Activated naive CD8-positive, alpha-beta T cell treated with anti-CD3 and anti-CD28 coated beads, Interleukin-2, amount 10 ng/mL, durations not matched to agents 7 days and 5 days (primary cell): ENCODE measurements at regions not wholly inside any gene's neighbourhood (a gene's known extent, or its start where the extent isn't known, plus 50 kb on each side); places are given as distances from the start of the nearest gene placed in this dataset.

Source experiments
- ATAC-seq: fragments of 150-1000 bp; cut with Tn5 transposase; one replicate; pipeline ENCODE4 v1.10.0; 2021; ENCODE audit warnings: low read depth, moderate library complexity
- POLR2A ChIA-PET: fragments of 350-600 bp; sonication (Branson Sonifier 250); formaldehyde crosslinking; loops from one replicate; lab custom pipeline; 2021; ENCODE audit warnings: antibody characterized with exemption; lab: Charles Lee
- DNase-seq: peaks from one replicate; pipeline ENCODE4 v3.0.0; 2021
- H3K27ac Mint-ChIP-seq: one replicate; pipeline ENCODE4 v1.8.0; 2022; ENCODE audit warnings: mild to moderate bottlenecking, mixed read lengths
- H3K27me3 Mint-ChIP-seq: one replicate; pipeline ENCODE4 v1.8.0; 2022; ENCODE audit warnings: mild to moderate bottlenecking, moderate library complexity, mixed read lengths
- H3K36me3 Mint-ChIP-seq: one replicate; pipeline ENCODE4 v1.8.0; 2021; ENCODE audit warnings: mild to moderate bottlenecking, mixed read lengths
- H3K4me1 Mint-ChIP-seq: one replicate; pipeline ENCODE4 v1.8.0; 2021; ENCODE audit warnings: mixed read lengths
- H3K4me3 Mint-ChIP-seq: one replicate; pipeline ENCODE4 v1.8.0; 2022; ENCODE audit warnings: mild to moderate bottlenecking, moderate library complexity, mixed read lengths
- H3K9me3 Mint-ChIP-seq: one replicate; pipeline ENCODE4 v1.8.0; 2021; ENCODE audit warnings: mixed read lengths

DNA sequence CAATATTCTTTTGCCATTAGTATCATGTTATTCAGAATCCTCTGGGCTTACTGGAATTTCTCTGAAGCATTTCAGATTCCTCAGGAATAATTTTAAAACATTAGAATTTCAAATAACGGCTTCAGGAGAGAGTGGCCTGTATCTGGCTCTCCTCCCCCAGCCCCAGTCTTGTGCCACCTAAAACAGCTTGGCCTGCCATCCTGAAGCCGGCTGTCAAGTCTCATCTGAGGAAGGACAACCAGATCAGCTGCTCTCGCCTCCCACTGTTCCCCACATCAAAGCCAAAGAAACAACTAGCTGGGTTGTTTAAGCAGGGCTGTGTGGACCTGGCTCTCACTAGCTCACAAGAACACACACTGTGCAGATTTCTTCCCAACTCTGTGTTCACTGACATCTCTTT, 178.2 kb downstream of the FGFR2 start:
- no peaks in the 10 kb centered on the region for H3K4me1 Mint-ChIP-seq
- DNase-seq (no peak), ATAC-seq (no peak)
- H3K4me3 Mint-ChIP-seq = no peak overlapping the region
- POLR2A ChIA-PET = no interaction called here
- H3K27me3 Mint-ChIP-seq = no peaks in the 10 kb centered on the region
- H3K36me3 Mint-ChIP-seq = no peaks in the 10 kb centered on the region
- no peak overlapping the region for H3K27ac Mint-ChIP-seq
- H3K9me3 Mint-ChIP-seq = peaks cover 2% of the 10 kb centered on the region

DNA sequence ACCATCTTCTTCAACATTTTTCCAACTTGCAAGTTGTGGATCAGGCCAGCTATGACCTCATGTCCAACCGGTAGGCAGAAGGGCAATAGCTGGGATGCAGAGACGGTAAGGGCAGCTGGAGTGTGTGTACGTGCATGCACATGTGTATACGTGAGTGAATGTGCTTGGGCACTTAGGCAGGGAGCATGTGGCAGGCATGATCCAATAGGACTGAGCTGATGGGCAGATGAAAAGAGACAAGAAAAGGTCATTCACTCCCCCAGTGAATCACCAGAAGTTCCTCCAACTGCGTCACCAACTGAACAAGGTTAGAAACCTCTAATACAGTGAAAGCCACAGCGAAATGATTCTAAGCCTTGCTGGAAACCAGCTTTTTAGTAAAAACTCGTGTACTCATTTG, 176.1 kb downstream of the FGFR2 start:
- H3K27ac Mint-ChIP-seq = no peak overlapping the region
- H3K4me3 Mint-ChIP-seq = no peak overlapping the region
- H3K4me1 Mint-ChIP-seq = no peaks in the 10 kb centered on the region
- H3K27me3 Mint-ChIP-seq = no peaks in the 10 kb centered on the region
- no peak for ATAC-seq
- no peak for DNase-seq
- no peaks in the 10 kb centered on the region for H3K9me3 Mint-ChIP-seq
- POLR2A ChIA-PET = no interaction called here
- H3K36me3 Mint-ChIP-seq = no peaks in the 10 kb centered on the region

DNA sequence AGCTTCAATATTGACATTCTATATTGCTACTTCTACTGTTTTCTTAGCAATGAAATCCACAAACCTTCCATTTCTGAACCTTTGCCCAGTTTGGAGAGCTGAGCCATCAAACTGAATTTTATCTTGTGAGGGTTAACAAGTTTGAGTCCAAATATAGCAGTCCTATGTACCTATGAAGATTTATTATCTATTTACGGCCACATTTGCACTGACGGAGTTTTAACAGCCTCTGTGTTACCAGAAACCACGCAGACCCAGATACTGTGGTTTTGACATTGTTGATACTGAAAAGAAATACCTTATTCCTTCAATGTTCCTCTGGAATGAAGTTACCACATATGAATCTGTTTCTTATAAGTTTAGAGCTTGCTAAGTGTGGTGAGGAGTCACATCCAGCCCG, 172.6 kb downstream of the FGFR2 start:
- H3K27ac Mint-ChIP-seq = no peak overlapping the region
- POLR2A ChIA-PET = no interaction called here
- H3K4me3 Mint-ChIP-seq = no peak overlapping the region
- ATAC-seq (no peak), DNase-seq (no peak)
- H3K4me1 Mint-ChIP-seq = no peaks in the 10 kb centered on the region
- no peaks in the 10 kb centered on the region for H3K36me3 Mint-ChIP-seq
- H3K27me3 Mint-ChIP-seq = no peaks in the 10 kb centered on the region
- no peaks in the 10 kb centered on the region for H3K9me3 Mint-ChIP-seq

DNA sequence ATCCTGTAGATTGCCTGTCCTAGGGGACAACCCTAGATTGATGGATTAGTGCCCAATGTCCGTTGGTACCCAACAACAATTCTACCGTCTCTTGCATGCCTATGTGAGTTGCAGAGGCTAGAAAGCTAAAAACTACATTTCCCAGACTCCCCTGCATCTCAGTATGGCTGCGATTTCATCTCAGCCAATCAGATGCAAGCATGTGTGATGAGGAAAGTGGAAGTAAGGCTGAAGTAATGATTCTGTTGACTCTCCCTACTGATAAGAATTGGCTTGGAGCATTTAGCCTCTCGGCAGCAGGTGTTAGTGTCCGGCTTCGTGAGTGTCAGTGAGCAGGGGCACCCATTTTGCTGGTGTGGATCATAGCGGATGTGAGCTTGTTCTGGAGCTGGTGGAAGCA, 171.9 kb downstream of the FGFR2 start:
- H3K4me1 Mint-ChIP-seq = no peaks in the 10 kb centered on the region
- H3K36me3 Mint-ChIP-seq = no peaks in the 10 kb centered on the region
- no peak overlapping the region for H3K4me3 Mint-ChIP-seq
- DNase-seq = no peak
- H3K9me3 Mint-ChIP-seq = peaks cover 2% of the 10 kb centered on the region
- H3K27me3 Mint-ChIP-seq = no peaks in the 10 kb centered on the region
- ATAC-seq = no peak
- POLR2A ChIA-PET = no interaction called here
- no peak overlapping the region for H3K27ac Mint-ChIP-seq
